GM18508 (cell line): ENCODE measurements at regions not wholly inside any gene's neighbourhood (a gene's known extent, or its start where the extent isn't known, plus 50 kb on each side); places are given as distances from the start of the nearest gene placed in this dataset.

Experiments
- ATAC-seq: cut with Tn5 transposase; IDR thresholded peaks from one replicate; pipeline ENCODE4 v1.9.1; 2021; ENCODE audit warnings: moderate number of reproducible peaks; ENCODE audit not compliant: insufficient read depth, unreplicated experiment

GRCh38 chr9:118782790-118783463 is 586.3 kb downstream of the BRINP1 start:
- no peak for ATAC-seq

GRCh38 chr9:118784033-118784432 is 585.2 kb downstream of the BRINP1 start:
- no peak for ATAC-seq

- no peak for ATAC-seq
Observed at GRCh38 chr9:118785456-118785855, 583.8 kb downstream of the BRINP1 start.

- no peak for ATAC-seq
Observed at GRCh38 chr9:118786877-118787276, 582.4 kb downstream of the BRINP1 start.

- no peak for ATAC-seq
Observed at GRCh38 chr9:118809160-118809625, 560.0 kb downstream of the BRINP1 start.

GRCh38 chr9:118829334-118829733 is 539.9 kb downstream of the BRINP1 start:
- ATAC-seq, result no peak

- no peak for ATAC-seq
Observed at GRCh38 chr9:118832371-118832770, 536.9 kb downstream of the BRINP1 start.

GRCh38 chr9:118836891-118837290 is 532.3 kb downstream of the BRINP1 start:
- no peak for ATAC-seq

GRCh38 chr9:118871531-118871930 is 497.7 kb downstream of the BRINP1 start:
- no peak for ATAC-seq

GRCh38 chr9:118882684-118883083 is 486.6 kb downstream of the BRINP1 start:
- ATAC-seq, result no peak

- no peak for ATAC-seq
Observed at GRCh38 chr9:118883411-118883810, 485.8 kb downstream of the BRINP1 start.

- ATAC-seq, result no peak
Observed at GRCh38 chr9:118891213-118891612, 478.0 kb downstream of the BRINP1 start.

GRCh38 chr9:118896324-118897000 is 472.8 kb downstream of the BRINP1 start:
- no peak for ATAC-seq

GRCh38 chr9:118918180-118918579 is 451.1 kb downstream of the BRINP1 start:
- no peak for ATAC-seq

GRCh38 chr9:118928722-118929121 is 440.5 kb downstream of the BRINP1 start:
- ATAC-seq, result no peak

- ATAC-seq, result no peak
Observed at GRCh38 chr9:118929287-118929686, 439.9 kb downstream of the BRINP1 start.

- no peak for ATAC-seq
Observed at GRCh38 chr9:118931941-118932340, 437.3 kb downstream of the BRINP1 start.

GRCh38 chr9:118938581-118938980 is 430.7 kb downstream of the BRINP1 start:
- no peak for ATAC-seq

- ATAC-seq, result no peak
Observed at GRCh38 chr9:118940473-118940872, 428.8 kb downstream of the BRINP1 start.

GRCh38 chr9:118946669-118947068 is 422.6 kb downstream of the BRINP1 start:
- ATAC-seq, result no peak

- ATAC-seq, result no peak
Observed at GRCh38 chr9:118954857-118955256, 414.4 kb downstream of the BRINP1 start.

GRCh38 chr9:118957585-118957984 is 411.6 kb downstream of the BRINP1 start:
- ATAC-seq, result no peak
